ENCODE measurements at regions not wholly inside any gene's neighbourhood (a gene's known extent, or its start where the extent isn't known, plus 50 kb on each side); places are given as distances from the start of the nearest gene placed in this dataset.

- H3K36me3 ChIP-seq (ENCODE audit: insufficient read depth, low read length, poor library complexity, severe bottlenecking): no peaks in the 10 kb centered on the region
- H3K9me3 ChIP-seq (ENCODE audit: low read depth, low read length, poor library complexity, severe bottlenecking): no peaks in the 10 kb centered on the region
- DNase-seq (ENCODE audit: low spot score): no peak
- no TSS peak for BruUV-seq (replicated peaks)
- H3K4me1 ChIP-seq (ENCODE audit: insufficient read depth, low read length, poor library complexity, severe bottlenecking): no peaks in the 10 kb centered on the region
- no peak overlapping the region for H3K4me3 ChIP-seq (ENCODE audit: low read depth, low read length, poor library complexity, severe bottlenecking)
- H3K27me3 ChIP-seq (replicated peaks; ENCODE audit: insufficient read depth, low read depth, low read length, poor library complexity): no peaks in the 10 kb centered on the region
- ChIA-PET CTCF (no interaction called here), POLR2A (ENCODE audit: low non-redundant PET) (no interaction called here)
- intact Hi-C loops (cut with micrococcal nuclease; ENCODE audit: unreplicated experiment): no loop called here
- H3K27ac ChIP-seq (ENCODE audit: low read depth, low read length, poor library complexity, severe bottlenecking): no peak overlapping the region
- no peak for TF ChIP-seq CTCF (conservative IDR thresholded peaks at IDR 0.05; ENCODE audit: low read depth, low read length)
- no peak for TF ChIP-seq EZH2 (IDR thresholded peaks at IDR 0.05; ENCODE audit: borderline replicate concordance, low read depth, low read length, poor library complexity, severe bottlenecking)
Measured at GRCh38 chr3:73950865-73951558, 326.3 kb upstream of the PDZRN3 start.

- Histone ChIP-seq H3K27me3 (replicated peaks; ENCODE audit: insufficient read depth, low read depth, low read length, poor library complexity) (no peaks in the 10 kb centered on the region), H3K36me3 (ENCODE audit: insufficient read depth, low read length, poor library complexity, severe bottlenecking) (no peaks in the 10 kb centered on the region), H3K4me3 (ENCODE audit: low read depth, low read length, poor library complexity, severe bottlenecking) (no peak overlapping the region), H3K27ac (ENCODE audit: low read depth, low read length, poor library complexity, severe bottlenecking) (no peak overlapping the region), H3K4me1 (ENCODE audit: insufficient read depth, low read length, poor library complexity, severe bottlenecking) (no peaks in the 10 kb centered on the region), H3K9me3 (ENCODE audit: low read depth, low read length, poor library complexity, severe bottlenecking) (no peaks in the 10 kb centered on the region)
- intact Hi-C loops (cut with micrococcal nuclease; ENCODE audit: unreplicated experiment): no loop called here
- no peak for TF ChIP-seq CTCF (conservative IDR thresholded peaks at IDR 0.05; ENCODE audit: low read depth, low read length)
- TF ChIP-seq EZH2 (IDR thresholded peaks at IDR 0.05; ENCODE audit: borderline replicate concordance, low read depth, low read length, poor library complexity, severe bottlenecking): no peak
- ChIA-PET POLR2A (ENCODE audit: low non-redundant PET) (no interaction called here), CTCF (no interaction called here)
- no peak for DNase-seq (ENCODE audit: low spot score)
- BruUV-seq (replicated peaks): no TSS peak
Measured at GRCh38 chr3:73945541-73945940, 320.8 kb upstream of the PDZRN3 start.

GRCh38 chr3:73939985-73940384, 315.2 kb upstream of the PDZRN3 start:
- intact Hi-C loops (cut with micrococcal nuclease; ENCODE audit: unreplicated experiment): no loop called here
- no peaks in the 10 kb centered on the region for H3K27me3 ChIP-seq (replicated peaks; ENCODE audit: insufficient read depth, low read depth, low read length, poor library complexity)
- POLR2A ChIA-PET (ENCODE audit: low non-redundant PET): no interaction called here

More at GRCh38 chr3:73939985-73940384, 315.2 kb upstream of the PDZRN3 start:
- CTCF ChIA-PET: no interaction called here
- no peaks in the 10 kb centered on the region for H3K36me3 ChIP-seq (ENCODE audit: insufficient read depth, low read length, poor library complexity, severe bottlenecking)
- H3K4me1 ChIP-seq (ENCODE audit: insufficient read depth, low read length, poor library complexity, severe bottlenecking): no peaks in the 10 kb centered on the region
- TF ChIP-seq CTCF (conservative IDR thresholded peaks at IDR 0.05; ENCODE audit: low read depth, low read length): no peak
- TF ChIP-seq EZH2 (IDR thresholded peaks at IDR 0.05; ENCODE audit: borderline replicate concordance, low read depth, low read length, poor library complexity, severe bottlenecking): no peak
- H3K4me3 ChIP-seq (ENCODE audit: low read depth, low read length, poor library complexity, severe bottlenecking): no peak overlapping the region
- DNase-seq (ENCODE audit: low spot score): no peak
- BruUV-seq (replicated peaks): no TSS peak
- no peaks in the 10 kb centered on the region for H3K9me3 ChIP-seq (ENCODE audit: low read depth, low read length, poor library complexity, severe bottlenecking)
- no peak overlapping the region for H3K27ac ChIP-seq (ENCODE audit: low read depth, low read length, poor library complexity, severe bottlenecking)
